ENCODE measurements at regions not wholly inside any gene's neighbourhood (a gene's known extent, or its start where the extent isn't known, plus 50 kb on each side); places are given as distances from the start of the nearest gene placed in this dataset.

DNA sequence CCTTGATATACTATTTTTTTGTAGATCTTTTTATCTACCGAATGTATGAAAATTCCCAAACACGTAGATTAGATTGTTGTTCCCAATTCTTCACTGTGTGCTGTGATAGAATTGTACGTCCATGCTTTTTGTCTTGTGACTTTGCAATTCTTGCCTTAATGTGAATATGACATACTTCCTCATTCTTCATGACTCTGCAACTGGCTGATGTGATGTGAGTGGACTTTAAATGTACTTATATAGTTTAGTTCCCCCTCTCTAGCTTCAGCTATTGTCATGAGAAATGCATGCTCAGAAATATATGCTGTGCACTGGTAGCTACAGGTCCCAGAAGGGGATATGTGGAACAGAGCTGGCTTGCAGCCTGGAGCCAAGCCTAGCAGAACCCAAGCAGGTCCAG lies 89.4 kb downstream of the FTHL17 start:
- Histone ChIP-seq H3K27me3 (peaks cover 0 to 6% (median 0%) of the 10 kb centered on the region in 3 donors), H3K36me3 (no peaks in the 10 kb centered on the region), H3K4me1 (no peaks in the 10 kb centered on the region), H3K9me3 (no peaks in the 10 kb centered on the region), H3K27ac (no peak overlapping the region), H3K4me3 (no peak overlapping the region)
- ATAC-seq (no peak), DNase-seq (no peak)
- intact Hi-C loops (cut with DNase I; ENCODE audit: low total_unique reads) (no loop called here), in situ Hi-C loops (cut with MboI; ENCODE audit: low sequenced_read_pairs in 4 of 4) (no loop called here)
- TF ChIP-seq, protein P1, sequence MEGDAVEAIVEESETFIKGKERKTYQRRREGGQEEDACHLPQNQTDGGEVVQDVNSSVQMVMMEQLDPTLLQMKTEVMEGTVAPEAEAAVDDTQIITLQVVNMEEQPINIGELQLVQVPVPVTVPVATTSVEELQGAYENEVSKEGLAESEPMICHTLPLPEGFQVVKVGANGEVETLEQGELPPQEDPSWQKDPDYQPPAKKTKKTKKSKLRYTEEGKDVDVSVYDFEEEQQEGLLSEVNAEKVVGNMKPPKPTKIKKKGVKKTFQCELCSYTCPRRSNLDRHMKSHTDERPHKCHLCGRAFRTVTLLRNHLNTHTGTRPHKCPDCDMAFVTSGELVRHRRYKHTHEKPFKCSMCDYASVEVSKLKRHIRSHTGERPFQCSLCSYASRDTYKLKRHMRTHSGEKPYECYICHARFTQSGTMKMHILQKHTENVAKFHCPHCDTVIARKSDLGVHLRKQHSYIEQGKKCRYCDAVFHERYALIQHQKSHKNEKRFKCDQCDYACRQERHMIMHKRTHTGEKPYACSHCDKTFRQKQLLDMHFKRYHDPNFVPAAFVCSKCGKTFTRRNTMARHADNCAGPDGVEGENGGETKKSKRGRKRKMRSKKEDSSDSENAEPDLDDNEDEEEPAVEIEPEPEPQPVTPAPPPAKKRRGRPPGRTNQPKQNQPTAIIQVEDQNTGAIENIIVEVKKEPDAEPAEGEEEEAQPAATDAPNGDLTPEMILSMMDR (IDR thresholded peaks at IDR 0.05 in 4 of 5, conservative IDR thresholded peaks at IDR 0.05 in 1 of 5) = no peak
- TF ChIP-seq POLR2A (IDR thresholded peaks at IDR 0.05) = no peak

DNA sequence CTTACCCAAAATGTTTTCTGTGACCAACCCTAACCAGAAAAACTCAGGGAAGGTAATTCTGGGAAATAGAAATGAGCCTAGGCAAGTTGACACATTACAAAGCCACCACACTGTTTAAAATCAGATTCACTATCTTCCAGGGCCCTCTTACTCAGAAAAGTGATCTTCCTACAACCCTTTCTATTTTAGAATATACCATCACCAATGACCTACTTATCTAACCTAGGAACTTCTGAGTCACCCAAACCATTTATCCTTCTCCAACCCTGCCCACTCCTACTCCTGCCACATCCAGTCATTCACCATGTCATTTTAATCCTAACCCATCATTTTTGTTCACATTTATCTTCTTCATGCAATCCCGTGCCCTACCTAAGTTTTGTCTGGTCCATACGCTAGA lies 89.9 kb downstream of the FTHL17 start:
- peak in 1 of 2 donors; percentile 36 for ATAC-seq

DNA sequence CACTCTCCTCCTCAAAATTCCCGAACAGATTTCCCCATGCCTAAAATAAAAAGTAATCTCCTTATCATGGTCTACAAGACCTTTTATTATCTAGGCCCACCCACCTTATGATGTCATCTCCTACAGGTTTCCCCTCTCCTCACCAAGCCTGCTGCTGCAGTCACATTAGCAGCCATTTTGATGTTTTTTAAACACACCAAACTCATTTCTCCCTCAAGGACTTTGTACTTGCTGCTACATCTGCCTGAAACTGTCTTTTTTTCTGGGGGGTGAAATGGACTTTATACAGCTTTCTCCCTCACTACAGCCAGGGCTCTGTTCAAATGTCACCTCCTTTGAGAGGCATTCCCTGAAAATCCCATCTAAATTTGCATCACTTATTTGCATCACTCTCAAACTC lies 90.2 kb upstream of the TAB3 start:
- Histone ChIP-seq H3K4me1 (no peaks in the 10 kb centered on the region), H3K9me3 (no peaks in the 10 kb centered on the region), H3K27ac (no peak overlapping the region), H3K4me3 (no peak overlapping the region), H3K36me3 (no peaks in the 10 kb centered on the region), H3K27me3 (peaks cover 0 to 6% (median 0%) of the 10 kb centered on the region in 3 donors)
- no peak for ATAC-seq
- TF ChIP-seq, protein P1 (IDR thresholded peaks at IDR 0.05 in 4 of 5, conservative IDR thresholded peaks at IDR 0.05 in 1 of 5) = no peak
- TF ChIP-seq POLR2A (IDR thresholded peaks at IDR 0.05) = no peak
- in situ Hi-C loops (cut with MboI; ENCODE audit: low sequenced_read_pairs in 4 of 4) (no loop called here), intact Hi-C loops (cut with DNase I; ENCODE audit: low total_unique reads) (no loop called here)
- DNase-seq = no peak

More for the DNA sequence above, 89.9 kb downstream of the FTHL17 start:
- Histone ChIP-seq H3K4me3 (no peak overlapping the region), H3K4me1 (no peaks in the 10 kb centered on the region), H3K27me3 (peaks cover 0 to 6% (median 0%) of the 10 kb centered on the region in 3 donors), H3K27ac (no peak overlapping the region), H3K36me3 (no peaks in the 10 kb centered on the region), H3K9me3 (no peaks in the 10 kb centered on the region)
- DNase-seq = no peak
- in situ Hi-C loops (cut with MboI; ENCODE audit: low sequenced_read_pairs in 4 of 4) = no loop called here
- intact Hi-C loops (cut with DNase I; ENCODE audit: low total_unique reads) = no loop called here
- TF ChIP-seq, protein P1 (IDR thresholded peaks at IDR 0.05 in 4 of 5, conservative IDR thresholded peaks at IDR 0.05 in 1 of 5) = no peak
- no peak for TF ChIP-seq POLR2A (IDR thresholded peaks at IDR 0.05)

DNA sequence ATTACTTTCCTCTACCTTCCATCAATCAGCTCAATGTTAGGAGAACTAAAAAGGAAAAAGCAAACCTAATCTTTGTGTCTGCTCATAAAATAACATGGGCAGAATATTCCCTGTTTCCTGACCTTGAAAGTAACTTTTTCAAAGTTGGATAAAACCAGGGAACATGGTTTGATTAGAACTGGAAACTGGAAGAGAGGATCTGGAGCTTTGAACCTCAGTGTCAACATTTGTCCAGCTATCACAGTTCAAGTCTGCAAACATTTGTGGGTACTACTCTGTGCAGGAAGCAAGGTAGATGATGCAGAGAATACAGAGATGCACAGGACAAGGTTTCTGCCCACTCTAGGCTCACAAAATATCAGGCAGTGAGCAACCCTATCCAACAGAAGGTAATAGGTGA lies 86.4 kb upstream of the TAB3 start:
- Histone ChIP-seq H3K27ac (no peak overlapping the region), H3K4me3 (no peak overlapping the region), H3K36me3 (no peaks in the 10 kb centered on the region), H3K9me3 (no peaks in the 10 kb centered on the region), H3K4me1 (no peaks in the 10 kb centered on the region), H3K27me3 (peaks cover 0 to 6% (median 0%) of the 10 kb centered on the region in 3 donors)
- no peak for DNase-seq
- in situ Hi-C loops (cut with MboI; ENCODE audit: low sequenced_read_pairs in 4 of 4) = no loop called here
- no peak for ATAC-seq
- intact Hi-C loops (cut with DNase I; ENCODE audit: low total_unique reads) = no loop called here
- no peak for TF ChIP-seq POLR2A (IDR thresholded peaks at IDR 0.05)
- TF ChIP-seq, protein P1 (IDR thresholded peaks at IDR 0.05 in 4 of 5, conservative IDR thresholded peaks at IDR 0.05 in 1 of 5) = no peak

DNA sequence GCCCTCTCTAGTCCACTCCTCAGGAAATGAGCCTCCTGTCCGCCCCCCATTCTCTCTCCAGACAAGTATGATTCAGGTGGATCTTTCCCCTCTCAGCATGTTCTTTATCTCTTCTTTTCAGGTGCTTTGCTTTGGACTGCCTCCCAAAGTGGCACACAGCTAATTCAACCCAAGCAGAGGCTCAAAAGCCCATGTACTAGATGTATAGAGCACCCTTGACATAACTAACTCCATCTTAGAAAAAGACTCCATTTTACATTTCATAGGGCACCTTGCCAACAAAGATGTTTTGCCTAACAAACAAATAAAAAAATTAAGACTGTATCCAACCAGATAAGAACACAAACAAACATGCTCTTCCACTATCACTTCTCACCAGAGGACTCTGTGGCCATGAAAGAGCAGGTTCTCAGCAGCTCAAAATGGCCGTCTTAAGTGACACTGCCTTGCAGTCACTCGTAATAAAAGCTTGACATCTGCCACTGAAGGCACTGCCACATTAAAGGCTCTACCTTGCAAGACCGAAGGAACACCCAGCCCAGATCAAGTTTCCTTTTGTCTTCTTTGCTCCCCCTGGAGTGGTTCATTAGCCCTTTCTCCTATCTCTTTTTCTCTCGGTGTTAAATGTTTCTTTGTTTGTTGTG lies 84.9 kb upstream of the TAB3 start:
- Histone ChIP-seq H3K27me3 (peaks cover 0 to 6% (median 0%) of the 10 kb centered on the region in 3 donors), H3K4me3 (no peak overlapping the region), H3K36me3 (no peaks in the 10 kb centered on the region), H3K4me1 (no peaks in the 10 kb centered on the region), H3K9me3 (no peaks in the 10 kb centered on the region), H3K27ac (no peak overlapping the region)
- intact Hi-C loops (cut with DNase I; ENCODE audit: low total_unique reads) (no loop called here), in situ Hi-C loops (cut with MboI; ENCODE audit: low sequenced_read_pairs in 4 of 4) (no loop called here)
- ATAC-seq = no peak
- no peak for TF ChIP-seq POLR2A (IDR thresholded peaks at IDR 0.05)
- no peak for DNase-seq
